ENCODE measurements at regions not wholly inside any gene's neighbourhood (a gene's known extent, or its start where the extent isn't known, plus 50 kb on each side); places are given as distances from the start of the nearest gene placed in this dataset.

DNA sequence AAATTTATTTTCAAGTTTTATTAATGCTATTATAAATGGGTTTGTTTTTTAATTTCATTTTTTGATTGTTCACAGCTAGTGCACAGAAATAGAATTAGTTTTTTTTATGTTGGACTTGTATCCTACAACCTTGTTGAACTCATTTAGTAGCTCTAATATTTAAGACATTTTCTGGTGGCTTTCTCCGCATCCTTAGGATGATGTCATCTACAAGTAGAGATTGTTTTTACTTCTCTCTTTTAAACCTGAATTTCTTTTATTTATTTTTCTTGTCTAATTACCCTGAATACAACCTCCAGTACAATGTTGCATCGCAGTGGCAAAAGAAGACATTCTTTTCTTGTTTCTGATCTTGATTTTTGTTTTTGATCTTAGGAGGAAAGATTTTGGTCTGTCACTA is 142.6 kb upstream of the PRDM1 start:
- TF ChIP-seq POLR2A (IDR thresholded peaks at IDR 0.05) (no peak), CTCF (IDR thresholded peaks at IDR 0.05) (no peak)

All from body of pancreas (tissue), 4 donors.